GM23338 (cell line): ENCODE measurements at regions not wholly inside any gene's neighbourhood (a gene's known extent, or its start where the extent isn't known, plus 50 kb on each side); places are given as distances from the start of the nearest gene placed in this dataset.

Experiments used
- ATAC-seq: fragments of 200-7000 bp; cut with Tn5 transposase; 3 replicates; pipeline ENCODE4 v1.9.1; 2020
- DNase-seq: peaks from one replicate; pipeline ENCODE4 v3.0.0-alpha.2; 2015; ENCODE audit warnings: low spot score
- H2AFZ ChIP-seq: fragments of 200-600 bp; sonication (generic); 2 replicates; pipeline ENCODE4 v1.8.0; 2016; ENCODE audit warnings: antibody characterized with exemption, mild to moderate bottlenecking, moderate library complexity
- H3F3A ChIP-seq: fragments of 200-600 bp; sonication (generic); replicated peaks from 2 replicates; pipeline ENCODE4 v1.8.0; 2017; ENCODE audit warnings: antibody characterized with exemption, mixed run types, low read depth
- H3K27ac ChIP-seq: fragments of 200-600 bp; sonication (generic); 2 replicates; pipeline ENCODE4 v1.6.1; 2016; ENCODE audit warnings: low read depth
- H3K27me3 ChIP-seq: fragments of 200-600 bp; sonication (generic); 2 replicates; pipeline ENCODE4 v1.8.0; 2016; ENCODE audit warnings: mild to moderate bottlenecking, mixed run types, moderate library complexity; ENCODE audit not compliant: insufficient read depth
- H3K36me3 ChIP-seq: fragments of 200-600 bp; sonication (generic); 2 replicates; pipeline ENCODE4 v1.8.0; 2016; ENCODE audit warnings: mild to moderate bottlenecking; ENCODE audit not compliant: insufficient read depth
- H3K4me1 ChIP-seq: fragments of 200-600 bp; sonication (generic); 2 replicates; pipeline ENCODE4 v1.8.0; 2016; ENCODE audit warnings: mild to moderate bottlenecking, moderate library complexity; ENCODE audit not compliant: insufficient read depth
- H3K4me2 ChIP-seq: fragments of 200-600 bp; sonication (generic); 2 replicates; pipeline ENCODE4 v1.7.1; 2017; ENCODE audit warnings: mixed run types
- H3K4me3 ChIP-seq: fragments of 200-600 bp; sonication (generic); 2 replicates; pipeline ENCODE4 v1.6.1; 2016; ENCODE audit warnings: mixed run types
- H3K79me2 ChIP-seq: fragments of 200-600 bp; sonication (generic); replicated peaks from 2 replicates; pipeline ENCODE4 v1.8.0; 2017; ENCODE audit warnings: mild to moderate bottlenecking; ENCODE audit not compliant: insufficient read depth
- H3K9me2 ChIP-seq: fragments of 200-600 bp; sonication (generic); 2 replicates; pipeline ENCODE4 v1.8.0; 2017; ENCODE audit not compliant: insufficient read depth
- H4K20me1 ChIP-seq: fragments of 200-600 bp; sonication (generic); replicated peaks from 2 replicates; pipeline ENCODE4 v1.8.0; 2017; ENCODE audit warnings: mild to moderate bottlenecking; ENCODE audit not compliant: insufficient read depth
- H3K27ac Mint-ChIP-seq: 2 replicates; pipeline ENCODE4 v1.8.0; 2020; ENCODE audit warnings: inconsistent platforms, mild to moderate bottlenecking, moderate library complexity, mixed read lengths
- H3K27me3 Mint-ChIP-seq: 3 replicates; pipeline ENCODE4 v1.8.0; 2022; ENCODE audit warnings: low read depth, mild to moderate bottlenecking, moderate library complexity, mixed read lengths, inconsistent platforms; ENCODE audit not compliant: insufficient read depth, poor library complexity
- H3K36me3 Mint-ChIP-seq: 3 replicates; pipeline ENCODE4 v1.8.0; 2021; ENCODE audit warnings: low read depth, mild to moderate bottlenecking, inconsistent platforms, moderate library complexity, mixed read lengths
- H3K4me1 Mint-ChIP-seq: 3 replicates; pipeline ENCODE4 v1.8.0; 2020; ENCODE audit warnings: mild to moderate bottlenecking, inconsistent platforms, mixed read lengths
- H3K4me3 Mint-ChIP-seq: 3 replicates; pipeline ENCODE4 v1.8.0; 2021; ENCODE audit warnings: moderate library complexity, mild to moderate bottlenecking, inconsistent platforms, mixed read lengths
- H3K9me3 Mint-ChIP-seq: 3 replicates; pipeline ENCODE4 v1.8.0; 2020; ENCODE audit warnings: moderate library complexity, mild to moderate bottlenecking, inconsistent platforms, mixed read lengths
- CREB1 ChIP-seq: fragments of 250-450 bp; sonication (Bioruptor Pico); IDR thresholded peaks from 2 replicates; pipeline ENCODE4 v1.5.0; 2020; ENCODE audit warnings: low read depth, mild to moderate bottlenecking, moderate library complexity
- CTCF ChIP-seq, 2 experiments: fragments of 200-600 bp in 1 of 2; sonication (generic) in 1 of 2; conservative IDR thresholded peaks; 2 replicates each; pipeline versions ENCODE4 v1.5.1 to v1.6.1; 2016 to 2017; ENCODE audit warnings: antibody characterized with exemption in 2 of 2, low read depth in 2 of 2, mild to moderate bottlenecking in 2 of 2, moderate library complexity in 1 of 2
- ETS1 ChIP-seq: IDR thresholded peaks from 2 replicates; pipeline ENCODE4 v1.6.1; 2016; ENCODE audit warnings: antibody characterized with exemption
- EZH2 ChIP-seq: fragments of 200-600 bp; sonication (generic); IDR thresholded peaks from one replicate; pipeline ENCODE4 v1.8.0; 2017; ENCODE audit warnings: antibody characterized with exemption, mild to moderate bottlenecking, low read depth; ENCODE audit not compliant: unreplicated experiment
- EZH2phosphoT487 ChIP-seq: fragments of 200-600 bp; sonication (generic); IDR thresholded peaks from one replicate; pipeline ENCODE4 v1.8.1; 2018; ENCODE audit warnings: antibody characterized with exemption; ENCODE audit not compliant: unreplicated experiment
- JUNB ChIP-seq: IDR thresholded peaks from one replicate; pipeline ENCODE4 v1.6.1; 2016; ENCODE audit warnings: antibody characterized with exemption; ENCODE audit not compliant: unreplicated experiment
- NANOG ChIP-seq: IDR thresholded peaks from 2 replicates; pipeline ENCODE4 v1.6.1; 2016; ENCODE audit warnings: antibody characterized with exemption, borderline replicate concordance
- POLR2AphosphoS5 ChIP-seq: IDR thresholded peaks from 2 replicates; pipeline ENCODE4 v1.6.1; 2016; ENCODE audit warnings: antibody characterized with exemption, low read depth
- STAT1 ChIP-seq: IDR thresholded peaks from one replicate; pipeline ENCODE4 v1.6.1; 2016; ENCODE audit warnings: antibody characterized with exemption; ENCODE audit not compliant: unreplicated experiment
- ZNF114 ChIP-seq: fragments of 250-450 bp; sonication (Bioruptor Pico); IDR thresholded peaks from 2 replicates; pipeline ENCODE4 v1.5.0; 2020; ENCODE audit warnings: mild to moderate bottlenecking, moderate library complexity
- ZNF331 ChIP-seq: fragments of 250-450 bp; sonication (Bioruptor Pico); IDR thresholded peaks from 2 replicates; pipeline ENCODE4 v1.5.0; 2020; ENCODE audit warnings: low read depth, mild to moderate bottlenecking, moderate library complexity
- ZNF462 ChIP-seq: fragments of 250-450 bp; sonication (Bioruptor Pico); IDR thresholded peaks from 2 replicates; pipeline ENCODE4 v1.5.0; 2020; ENCODE audit warnings: mild to moderate bottlenecking, moderate library complexity
- TF ChIP-seq, protein P1 (sequence below): IDR thresholded peaks from one replicate; pipeline ENCODE4 v1.6.1; 2018; ENCODE audit warnings: antibody characterized with exemption; ENCODE audit not compliant: unreplicated experiment

DNA sequence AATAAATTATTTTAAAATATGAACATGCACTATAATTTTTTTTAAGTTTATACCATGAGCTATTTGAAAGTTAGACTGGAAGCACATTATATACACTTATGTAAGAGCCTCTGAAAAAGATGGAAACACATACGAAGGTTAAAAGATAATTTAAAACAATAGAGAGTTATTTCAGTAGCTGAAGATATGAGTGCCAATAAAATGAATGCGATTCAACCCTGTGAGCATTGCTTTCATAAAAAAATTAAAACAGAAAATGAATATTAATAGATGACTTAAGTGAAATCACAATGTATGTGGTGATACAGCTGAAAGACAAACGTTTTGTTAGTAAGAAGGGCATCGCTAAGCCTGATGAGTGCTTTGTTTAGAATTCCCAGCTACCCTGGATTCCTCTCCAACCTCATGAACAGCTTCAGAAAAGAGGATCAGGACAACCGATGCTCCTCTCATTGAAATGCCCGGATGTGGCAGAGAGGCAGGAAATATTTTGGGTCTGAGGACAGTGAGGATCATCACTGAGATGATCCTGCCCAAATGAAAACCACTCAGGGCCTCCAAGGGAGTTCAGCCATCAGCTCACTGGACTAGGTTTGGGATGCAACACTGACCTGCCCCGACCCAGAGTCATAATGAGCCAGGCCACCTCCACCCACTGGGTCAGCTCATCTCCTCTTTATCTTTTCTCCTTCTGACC lies 60.2 kb upstream of the TOP3B start:
- Histone ChIP-seq H3K4me2 (no peak overlapping the region), H2AFZ (no peak overlapping the region), H3F3A (no peaks in the 10 kb centered on the region), H3K27ac (no peak overlapping the region), H3K4me3 (no peak overlapping the region), H4K20me1 (peaks cover 3% of the 10 kb centered on the region; the same call in 1 of the 2 replicates), H3K9me2 (no peaks in the 10 kb centered on the region), H3K36me3 (no peaks in the 10 kb centered on the region), H3K4me1 (no peaks in the 10 kb centered on the region), H3K27me3 (peaks cover 100% of the 10 kb centered on the region), H3K79me2 (no peaks in the 10 kb centered on the region)
- Mint-ChIP-seq H3K27me3 (peaks cover 85% of the 10 kb centered on the region), H3K4me3 (no peak overlapping the region), H3K36me3 (no peaks in the 10 kb centered on the region), H3K27ac (no peak overlapping the region), H3K4me1 (peaks cover 1% of the 10 kb centered on the region; the same call in 1 of the 3 replicates), H3K9me3 (no peaks in the 10 kb centered on the region)
- TF ChIP-seq NANOG (no peak), EZH2 (no peak), ZNF462 (CRISPR knock-in tag) (no peak), ETS1 (no peak), ZNF331 (CRISPR knock-in tag) (no peak), JUNB (no peak), CREB1 (no peak), STAT1 (no peak), EZH2phosphoT487 (no peak), ZNF114 (CRISPR knock-in tag) (no peak), CTCF (conservative IDR thresholded peaks at IDR 0.05; ENCODE audit: low read depth in 2 of 2) (no peak), POLR2AphosphoS5 (no peak)
- TF ChIP-seq, protein P1, sequence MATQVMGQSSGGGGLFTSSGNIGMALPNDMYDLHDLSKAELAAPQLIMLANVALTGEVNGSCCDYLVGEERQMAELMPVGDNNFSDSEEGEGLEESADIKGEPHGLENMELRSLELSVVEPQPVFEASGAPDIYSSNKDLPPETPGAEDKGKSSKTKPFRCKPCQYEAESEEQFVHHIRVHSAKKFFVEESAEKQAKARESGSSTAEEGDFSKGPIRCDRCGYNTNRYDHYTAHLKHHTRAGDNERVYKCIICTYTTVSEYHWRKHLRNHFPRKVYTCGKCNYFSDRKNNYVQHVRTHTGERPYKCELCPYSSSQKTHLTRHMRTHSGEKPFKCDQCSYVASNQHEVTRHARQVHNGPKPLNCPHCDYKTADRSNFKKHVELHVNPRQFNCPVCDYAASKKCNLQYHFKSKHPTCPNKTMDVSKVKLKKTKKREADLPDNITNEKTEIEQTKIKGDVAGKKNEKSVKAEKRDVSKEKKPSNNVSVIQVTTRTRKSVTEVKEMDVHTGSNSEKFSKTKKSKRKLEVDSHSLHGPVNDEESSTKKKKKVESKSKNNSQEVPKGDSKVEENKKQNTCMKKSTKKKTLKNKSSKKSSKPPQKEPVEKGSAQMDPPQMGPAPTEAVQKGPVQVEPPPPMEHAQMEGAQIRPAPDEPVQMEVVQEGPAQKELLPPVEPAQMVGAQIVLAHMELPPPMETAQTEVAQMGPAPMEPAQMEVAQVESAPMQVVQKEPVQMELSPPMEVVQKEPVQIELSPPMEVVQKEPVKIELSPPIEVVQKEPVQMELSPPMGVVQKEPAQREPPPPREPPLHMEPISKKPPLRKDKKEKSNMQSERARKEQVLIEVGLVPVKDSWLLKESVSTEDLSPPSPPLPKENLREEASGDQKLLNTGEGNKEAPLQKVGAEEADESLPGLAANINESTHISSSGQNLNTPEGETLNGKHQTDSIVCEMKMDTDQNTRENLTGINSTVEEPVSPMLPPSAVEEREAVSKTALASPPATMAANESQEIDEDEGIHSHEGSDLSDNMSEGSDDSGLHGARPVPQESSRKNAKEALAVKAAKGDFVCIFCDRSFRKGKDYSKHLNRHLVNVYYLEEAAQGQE, result no peak
- DNase-seq (no peak), ATAC-seq (no peak)
